GM19463 (cell line): ENCODE measurements at regions not wholly inside any gene's neighbourhood (a gene's known extent, or its start where the extent isn't known, plus 50 kb on each side); places are given as distances from the start of the nearest gene placed in this dataset.

Experiments
- ATAC-seq: cut with Tn5 transposase; IDR thresholded peaks from one replicate; pipeline ENCODE4 v1.9.1; 2021; ENCODE audit warnings: mild to moderate bottlenecking, moderate library complexity; ENCODE audit not compliant: unreplicated experiment

DNA sequence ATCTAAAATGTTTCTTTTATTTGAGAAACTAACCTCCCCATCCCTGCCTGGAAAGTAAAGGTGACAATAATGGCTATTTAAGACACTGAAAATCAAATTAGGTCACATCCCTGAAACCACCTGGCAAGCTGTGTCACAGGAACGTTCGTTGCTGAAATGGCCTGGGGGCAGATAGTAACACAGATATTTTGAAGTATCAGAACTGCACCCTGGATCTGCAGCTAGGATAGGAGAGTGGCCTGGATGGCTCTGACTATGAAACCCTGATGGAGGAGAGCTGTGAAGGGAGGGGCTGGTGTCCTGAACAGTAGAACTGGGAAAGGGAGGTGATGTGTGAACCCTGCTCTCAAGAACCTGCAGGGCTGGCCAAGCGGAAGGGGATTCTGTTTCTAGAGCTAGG is 648.3 kb upstream of the CFAP20DC start:
- ATAC-seq: no peak

DNA sequence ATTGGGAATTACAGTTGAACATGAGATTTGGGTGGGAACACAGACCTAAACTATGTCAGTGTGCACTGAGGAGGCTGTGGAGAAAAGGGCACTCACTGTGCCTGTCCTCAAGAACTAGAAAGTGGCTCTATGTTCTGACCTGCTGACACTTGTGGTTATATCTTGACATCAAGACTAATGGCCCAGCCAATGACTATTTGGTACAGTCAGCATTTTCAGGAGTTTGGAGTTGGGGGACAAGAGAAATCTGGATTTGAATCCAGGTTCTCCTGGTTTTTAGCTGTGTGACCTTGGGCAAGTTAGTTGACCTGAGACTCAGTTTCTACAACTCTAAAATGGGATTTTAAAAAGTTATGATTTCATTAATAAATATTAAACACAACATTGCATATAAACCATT is 647.0 kb upstream of the CFAP20DC start:
- ATAC-seq: no peak

DNA sequence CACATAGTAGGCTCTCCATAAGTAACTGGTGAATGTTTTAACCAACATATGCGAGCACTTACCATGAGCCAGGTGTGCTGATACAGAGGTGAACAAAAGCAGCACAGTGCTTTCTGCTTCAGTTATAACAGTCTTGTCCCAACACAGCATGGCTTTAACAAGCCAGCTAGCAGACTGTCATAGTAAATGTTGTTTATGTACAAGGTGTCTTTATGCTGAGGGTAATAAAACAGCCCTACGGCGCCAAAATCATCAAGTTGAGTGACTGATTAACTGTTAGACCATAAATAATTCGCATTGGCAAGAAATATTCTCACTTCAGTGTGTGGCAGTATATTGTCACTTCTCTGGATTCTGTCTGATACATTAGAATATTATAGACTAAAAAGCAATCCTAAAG is 646.0 kb upstream of the CFAP20DC start:
- ATAC-seq: no peak

DNA sequence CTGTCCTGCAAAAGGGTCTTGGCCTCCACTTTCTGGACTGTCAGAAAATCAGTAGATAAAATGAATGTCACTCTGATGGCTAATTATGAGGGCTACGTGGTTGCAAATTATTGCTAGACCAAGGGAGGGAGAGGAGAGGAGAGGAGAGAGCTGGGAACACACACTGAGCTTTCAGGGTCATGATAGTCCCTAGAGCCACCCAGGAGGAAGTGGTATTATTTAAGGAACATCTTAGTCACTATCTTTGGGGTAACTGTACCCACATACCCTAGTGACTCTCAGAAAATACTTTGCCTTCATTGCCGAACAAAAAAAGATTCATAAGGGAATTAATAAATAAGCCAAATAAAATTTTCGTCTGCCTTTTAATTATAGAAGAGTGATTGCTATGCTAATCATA is 642.3 kb upstream of the CFAP20DC start:
- no peak for ATAC-seq

DNA sequence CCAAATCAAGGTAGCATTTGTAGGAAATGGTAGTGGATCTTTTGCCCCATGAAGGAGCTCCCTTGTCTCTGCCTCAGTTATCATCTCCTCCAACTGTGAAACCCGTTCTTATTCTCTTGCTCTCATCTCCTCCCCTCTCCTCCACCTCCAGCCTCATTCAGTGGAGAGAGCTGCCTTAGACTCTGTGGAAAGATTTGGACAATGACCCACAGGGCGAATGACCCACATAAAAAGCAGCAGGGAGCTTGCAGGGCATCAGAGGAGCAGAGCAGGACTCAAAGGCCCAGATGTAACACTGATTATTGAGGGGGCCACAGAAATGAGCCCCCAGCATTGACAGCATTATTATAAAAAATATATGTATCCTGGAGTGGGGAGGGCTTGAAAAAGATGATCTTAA is 641.1 kb upstream of the CFAP20DC start:
- no peak for ATAC-seq

DNA sequence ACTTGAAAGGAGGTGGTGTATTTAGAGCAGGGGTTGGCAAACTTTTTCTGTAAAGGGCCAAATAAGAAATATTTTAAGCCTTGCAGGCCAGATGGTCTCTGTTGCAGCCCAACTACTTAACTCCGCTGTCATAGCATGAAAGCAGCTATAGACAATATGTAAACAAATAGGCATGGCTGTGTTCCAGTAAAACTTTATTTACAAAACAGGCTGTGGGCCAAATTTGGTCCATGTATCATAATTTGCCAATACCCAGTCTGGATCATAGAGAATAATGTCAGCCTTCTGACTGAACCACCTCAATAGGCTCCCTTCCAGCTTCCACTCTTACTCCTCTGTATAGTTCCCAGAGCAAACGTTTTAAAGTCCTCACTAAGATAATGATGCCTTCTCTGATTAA is 638.8 kb upstream of the CFAP20DC start:
- no peak for ATAC-seq

DNA sequence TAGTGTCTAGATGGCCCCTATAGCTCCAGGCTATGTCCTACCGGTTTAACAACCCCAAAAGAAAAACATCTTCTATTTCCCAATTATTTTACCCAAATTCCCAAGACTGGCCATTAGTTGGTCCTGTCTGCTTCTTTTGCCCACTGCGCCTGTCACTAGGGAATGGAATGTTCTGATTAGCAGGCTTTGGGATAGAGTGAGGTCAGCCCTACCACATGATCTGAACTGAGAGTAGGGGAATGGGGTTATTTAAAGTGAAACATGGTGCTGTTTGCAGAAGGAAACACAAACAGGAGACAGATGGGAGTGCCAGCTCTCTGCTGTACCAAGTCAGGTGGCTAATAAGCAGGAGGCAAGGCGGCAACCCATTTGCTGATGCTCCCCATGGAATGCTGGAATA is 635.6 kb upstream of the CFAP20DC start:
- ATAC-seq: no peak

DNA sequence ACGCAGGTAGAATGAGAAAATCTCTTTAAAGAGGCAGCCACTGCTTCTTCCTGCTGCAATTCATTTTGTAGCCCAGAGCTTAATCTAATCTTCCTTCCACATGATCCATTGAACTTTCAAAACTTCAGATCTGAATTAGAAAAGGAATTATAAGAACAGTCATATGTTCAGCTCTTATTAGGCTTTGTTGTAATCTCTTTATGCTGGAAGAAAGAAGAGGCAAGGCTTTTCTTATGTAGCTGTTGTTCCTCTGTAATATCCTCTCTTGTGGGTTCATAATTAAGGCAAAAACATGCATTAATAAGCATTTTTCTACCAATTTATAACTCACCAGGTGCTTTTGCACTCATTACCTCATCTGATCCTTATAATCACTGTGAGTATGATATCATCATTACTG is 634.9 kb upstream of the CFAP20DC start:
- no peak for ATAC-seq

DNA sequence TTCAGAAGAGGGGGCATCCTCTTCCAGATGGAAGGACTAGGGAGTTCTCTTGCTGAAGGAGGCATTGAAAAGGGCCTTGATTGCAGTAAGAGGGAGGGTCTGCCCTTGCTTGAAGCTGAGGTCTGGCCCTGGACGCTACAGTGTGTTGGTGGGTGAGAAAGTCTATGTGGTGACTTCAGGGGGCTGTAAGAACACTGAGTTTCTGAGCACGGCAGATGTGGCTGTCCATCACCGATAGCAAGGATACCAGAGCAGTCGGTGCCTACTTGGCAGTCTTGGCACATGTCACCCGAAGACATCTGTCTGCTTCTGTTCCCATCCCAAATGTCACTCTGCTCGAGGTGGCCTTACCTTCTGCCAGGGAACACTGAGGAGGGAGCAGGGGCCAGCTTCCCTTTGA is 631.1 kb upstream of the CFAP20DC start:
- no peak for ATAC-seq

DNA sequence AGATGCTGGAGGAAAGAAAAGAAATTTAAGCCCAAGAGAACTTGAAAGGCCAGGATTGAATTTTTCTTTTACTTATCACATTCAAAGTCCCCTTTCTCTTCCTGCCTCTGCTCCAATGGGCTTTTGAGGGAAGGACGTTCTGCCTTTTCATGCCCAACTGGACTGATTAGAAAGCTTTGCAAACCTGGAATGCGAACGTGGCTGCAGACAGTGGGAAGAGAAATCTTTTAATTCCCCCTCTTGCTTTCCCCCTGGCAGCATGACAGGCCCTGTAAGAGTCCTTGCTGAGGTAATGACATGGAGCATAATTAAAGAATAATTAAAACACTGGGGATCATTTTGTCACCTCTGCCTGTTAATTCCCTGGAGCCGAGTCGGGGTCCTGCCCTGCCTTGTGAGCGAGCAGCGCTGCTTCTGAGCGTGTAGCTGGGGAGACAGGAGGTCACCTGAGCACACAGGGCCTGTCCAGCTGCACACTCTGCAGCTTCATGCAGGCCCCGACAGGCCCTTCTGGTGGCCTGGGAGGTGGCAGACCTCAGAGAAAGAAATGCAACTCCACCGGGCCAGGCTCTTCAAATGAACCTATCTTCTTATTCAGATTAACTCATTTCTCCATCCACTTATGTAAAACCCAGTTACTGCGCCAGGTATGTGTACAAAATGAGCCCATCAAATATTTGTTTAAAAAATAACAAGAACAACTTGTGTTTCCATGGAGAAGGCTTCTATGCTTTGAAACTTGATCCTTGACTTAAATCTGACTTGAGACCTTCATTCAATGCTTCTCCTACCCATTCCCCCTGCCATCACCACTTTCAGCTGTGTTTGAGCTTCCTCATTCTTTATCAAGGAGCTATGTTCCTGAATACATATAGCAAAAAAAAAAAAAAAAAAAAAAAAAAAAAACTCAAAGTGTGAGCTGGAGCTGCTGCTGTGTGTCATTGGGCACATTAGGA is 628.2 kb upstream of the CFAP20DC start:
- no peak for ATAC-seq

DNA sequence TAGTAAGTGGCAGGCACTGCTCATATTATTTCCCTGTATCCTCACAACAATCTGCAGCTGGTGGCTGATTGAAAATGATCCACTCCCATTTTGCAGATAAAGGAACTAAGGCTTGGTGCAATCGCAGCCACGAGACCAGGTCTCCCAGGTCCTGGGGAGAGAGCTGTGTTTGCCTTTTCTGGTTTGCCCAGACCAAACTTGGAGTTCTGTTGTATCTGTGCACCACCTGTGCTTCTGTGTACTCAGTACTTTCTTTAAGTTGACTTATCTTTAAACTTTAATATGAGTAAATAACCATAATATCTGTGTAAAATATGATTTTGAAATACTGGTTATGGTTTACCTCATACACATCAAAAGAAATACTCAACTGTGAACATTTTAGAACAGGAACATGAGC is 625.7 kb upstream of the CFAP20DC start:
- no peak for ATAC-seq

DNA sequence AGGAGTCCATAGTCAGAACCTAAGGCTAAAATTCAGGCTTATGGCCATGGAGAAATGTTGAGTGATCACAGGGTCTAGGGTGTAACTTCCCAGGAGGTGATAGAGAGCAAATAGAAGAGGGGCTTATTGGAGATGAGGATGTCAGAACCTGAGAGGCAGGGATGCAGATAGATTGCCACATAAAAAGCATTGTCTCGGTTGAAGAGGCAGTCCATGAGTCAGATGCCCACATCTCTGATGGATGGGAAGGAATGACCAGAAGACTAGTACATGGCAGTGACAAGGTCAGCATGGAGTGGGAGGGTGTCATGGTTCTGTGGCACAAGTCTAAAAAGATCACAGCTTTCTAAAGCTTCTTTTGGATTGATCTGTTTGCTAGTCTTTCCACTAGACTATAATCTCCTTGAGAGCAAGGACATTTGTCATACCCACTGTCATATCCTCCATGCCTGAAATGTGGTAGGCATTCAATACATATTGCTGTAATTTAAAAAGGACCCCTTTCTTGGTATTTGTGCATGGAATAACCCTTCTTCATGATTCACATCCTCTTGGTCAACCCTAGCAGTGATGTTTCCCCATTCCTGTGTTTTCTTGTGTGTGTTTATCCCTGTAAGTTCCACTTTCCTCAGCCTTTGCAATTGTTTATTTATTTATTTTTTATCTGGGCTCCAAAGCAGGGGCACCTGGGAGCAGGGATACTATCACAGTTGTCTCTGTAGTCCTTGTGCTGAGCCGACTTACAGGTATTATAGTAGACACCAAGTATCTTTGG is 613.4 kb upstream of the CFAP20DC start:
- no peak for ATAC-seq

DNA sequence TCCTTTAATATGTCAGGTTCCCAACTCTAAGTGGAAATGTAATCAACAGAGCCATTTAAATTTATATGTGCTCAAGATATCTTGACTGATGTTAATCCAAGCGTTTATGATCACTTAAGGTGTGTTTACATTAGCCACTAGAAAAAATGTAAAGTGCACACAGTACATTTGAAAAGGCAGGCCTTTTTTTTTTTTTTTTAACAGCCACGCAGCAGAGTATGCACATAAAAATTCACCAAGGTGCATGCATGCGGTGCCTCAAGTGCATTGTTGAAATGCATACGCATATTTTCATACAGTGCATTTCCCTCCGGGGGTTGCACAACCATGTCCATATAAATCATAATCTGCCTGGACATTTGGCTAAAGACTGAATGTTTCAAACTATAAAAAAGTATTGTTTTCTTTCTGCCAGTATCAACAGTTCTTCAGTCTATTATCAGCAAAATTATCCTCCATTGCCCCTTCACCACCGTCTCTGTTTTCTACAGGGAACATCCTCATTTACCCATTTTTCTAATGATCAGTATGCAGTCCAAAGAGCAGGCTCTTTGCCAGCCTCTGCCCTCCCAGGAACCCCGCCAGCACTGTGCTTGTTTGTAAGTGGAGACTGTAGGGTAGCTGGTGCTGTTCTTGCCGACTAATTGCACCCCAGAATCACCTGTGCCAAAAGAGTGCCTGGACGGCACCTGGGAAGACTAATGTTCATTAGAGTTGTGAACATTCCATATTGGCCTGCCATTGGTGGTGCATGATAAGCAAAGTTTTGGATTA is 611.2 kb upstream of the CFAP20DC start:
- ATAC-seq: no peak

DNA sequence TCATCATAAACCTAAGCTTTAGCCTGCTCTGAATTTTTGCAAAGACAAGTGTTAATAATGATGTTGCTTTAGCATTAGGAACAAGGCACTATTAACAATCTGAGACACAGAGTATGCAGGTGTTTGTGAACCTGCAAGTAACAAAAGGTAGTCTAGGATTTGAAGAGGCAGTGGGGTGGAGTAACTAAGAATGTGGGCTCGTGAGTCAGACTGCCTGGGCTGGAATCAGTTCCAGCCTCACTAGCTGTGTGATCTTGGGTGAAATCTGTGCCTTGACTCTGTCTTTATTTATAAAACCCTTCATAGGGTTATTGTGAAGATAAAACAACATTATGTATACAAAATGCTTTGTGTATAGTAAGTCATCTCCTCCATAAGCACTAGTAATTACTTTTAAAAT is 610.6 kb upstream of the CFAP20DC start:
- ATAC-seq: no peak

DNA sequence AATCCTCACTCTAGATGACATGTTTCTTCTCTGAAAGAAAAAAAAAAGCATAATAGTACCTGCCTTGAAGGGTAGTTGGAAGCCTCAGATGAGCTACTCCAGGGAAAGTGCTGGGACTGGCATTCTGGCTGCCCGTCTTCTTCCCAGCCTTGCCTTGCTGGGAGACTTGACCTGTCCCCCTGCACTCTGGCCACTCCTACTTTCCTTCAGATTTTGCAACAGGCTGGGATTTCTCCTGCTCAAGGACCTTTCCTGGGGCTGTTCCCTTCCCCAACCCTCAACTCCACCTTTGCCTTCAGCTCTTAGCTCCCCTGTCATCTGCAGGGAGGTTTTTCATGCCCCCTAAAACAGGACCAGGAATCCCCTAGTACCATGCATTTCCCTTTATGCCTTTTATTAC is 609.9 kb upstream of the CFAP20DC start:
- no peak for ATAC-seq

DNA sequence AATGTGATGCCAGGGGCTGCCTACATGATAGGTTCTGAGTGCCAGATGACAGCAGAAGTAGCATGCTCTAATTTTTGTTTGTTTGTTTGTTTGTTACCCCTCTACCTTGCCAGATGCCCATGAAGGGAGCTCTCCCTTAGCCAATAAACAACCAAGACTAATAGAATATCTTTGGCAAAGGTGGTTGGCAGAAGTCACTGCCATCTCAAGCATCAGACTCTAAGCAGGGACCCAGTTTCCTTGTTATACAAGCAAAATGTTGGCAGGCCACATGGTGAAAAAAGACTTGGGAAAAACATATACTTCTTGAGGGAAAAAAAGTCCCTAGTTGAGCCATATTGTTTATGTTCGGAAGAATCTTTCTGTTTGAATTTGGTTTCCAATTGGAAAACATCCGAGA is 609.0 kb upstream of the CFAP20DC start:
- ATAC-seq: no peak

DNA sequence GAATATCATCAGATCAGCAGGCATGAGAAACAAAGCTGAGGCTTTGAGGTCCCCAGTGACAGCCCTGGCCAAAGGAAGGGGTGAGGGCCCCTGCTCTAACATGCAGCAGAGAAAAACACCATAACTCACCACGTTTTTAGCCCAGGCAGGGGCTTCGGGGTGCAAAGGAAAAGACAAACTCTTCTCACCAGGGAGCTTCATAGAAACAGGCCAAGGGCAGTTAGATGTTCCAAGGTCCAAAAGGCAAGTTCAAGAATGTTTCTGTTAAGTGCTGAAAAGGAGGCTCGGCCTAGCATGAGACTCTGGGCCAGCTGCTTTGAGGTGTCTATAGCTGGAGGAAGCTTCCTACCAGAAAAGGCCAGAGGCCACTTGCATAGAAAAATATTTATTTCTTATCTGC is 608.4 kb upstream of the CFAP20DC start:
- ATAC-seq: no peak

DNA sequence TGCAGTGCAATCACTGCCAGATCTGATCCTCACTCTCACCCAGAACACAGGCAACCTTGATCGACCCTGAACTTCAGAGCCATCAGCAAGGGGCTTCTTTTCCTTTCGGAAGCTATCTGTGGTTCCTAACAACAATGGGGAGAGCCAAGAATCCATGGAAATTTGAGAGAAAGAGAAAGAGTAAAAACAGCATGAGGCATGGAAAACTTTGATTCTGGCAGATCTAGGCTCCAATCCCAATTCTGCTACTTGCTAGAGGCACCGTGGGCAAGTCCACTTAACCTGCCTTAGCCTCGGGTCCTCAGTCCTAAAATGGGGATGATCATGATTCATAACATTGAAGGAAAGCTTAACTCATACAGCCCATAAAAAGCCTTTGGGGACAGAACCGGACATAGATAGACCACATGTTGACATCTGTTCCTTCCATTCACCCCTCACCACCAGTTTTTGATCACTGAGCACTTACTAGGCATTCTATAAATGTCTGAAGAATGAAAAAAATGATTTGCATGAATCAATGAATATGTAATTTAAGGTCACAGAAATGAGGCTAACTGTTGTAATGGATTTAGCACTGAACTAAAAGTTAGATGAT is 605.7 kb upstream of the CFAP20DC start:
- ATAC-seq: no peak

DNA sequence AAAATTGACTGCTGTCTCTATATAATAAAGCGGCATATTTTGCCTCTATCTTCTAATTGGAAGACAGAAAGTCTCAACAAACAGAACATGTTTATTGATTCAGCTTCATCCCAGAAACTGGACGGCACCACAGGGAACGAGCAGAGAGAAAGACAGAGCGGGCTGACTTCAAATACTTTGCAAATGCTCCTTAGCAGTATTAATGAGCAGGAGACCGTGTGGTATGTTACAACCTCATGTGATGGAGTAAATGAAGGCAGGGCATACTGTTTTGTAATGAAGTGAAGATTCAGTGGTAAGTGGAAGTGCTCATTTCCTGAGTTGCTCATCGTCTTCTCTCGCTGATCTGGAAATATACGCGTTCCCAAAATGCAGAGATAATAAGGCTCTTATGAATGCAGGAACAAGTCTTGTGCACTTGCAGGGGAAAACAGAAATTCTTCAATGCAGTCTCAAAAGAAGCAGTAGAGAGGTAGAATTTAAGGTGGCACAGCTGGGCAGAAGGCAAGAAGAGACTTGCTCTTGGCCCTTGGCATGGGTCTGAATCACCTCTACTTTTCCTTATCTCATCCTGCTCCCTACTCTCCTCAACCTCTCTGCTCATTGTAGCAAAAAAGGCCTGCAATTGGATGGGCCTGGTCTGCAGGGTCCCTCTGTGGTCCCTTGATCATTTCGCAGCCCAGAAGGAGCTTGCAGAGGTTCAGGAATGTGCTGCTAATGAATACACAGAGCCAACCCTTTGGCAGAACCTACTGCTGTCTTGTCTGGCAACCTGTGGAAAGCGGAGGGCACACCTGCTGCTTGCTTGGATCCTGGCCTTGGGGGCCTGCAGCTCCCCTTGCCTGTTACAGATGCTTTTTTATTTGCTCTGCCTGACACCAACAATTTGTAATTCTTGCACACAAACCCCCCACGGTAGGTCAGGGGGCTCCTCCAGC is 604.9 kb upstream of the CFAP20DC start:
- no peak for ATAC-seq

DNA sequence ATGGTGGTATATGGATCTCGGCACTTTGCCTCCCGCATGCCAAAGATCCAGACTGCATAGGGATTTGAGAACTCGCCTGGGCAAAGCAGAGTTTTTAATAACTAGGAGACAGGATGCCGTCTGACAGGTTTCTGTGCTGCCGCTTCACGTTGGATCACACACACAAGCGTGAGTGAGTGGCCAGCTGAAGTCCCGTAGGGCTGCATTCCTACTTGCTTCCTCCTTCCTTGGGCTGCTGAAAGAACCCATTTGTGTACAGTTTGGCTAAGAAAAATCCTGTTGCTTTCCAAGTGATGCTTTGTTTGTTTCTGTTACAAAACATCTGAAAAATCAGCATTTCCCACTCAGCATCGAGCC is 604.3 kb upstream of the CFAP20DC start:
- no peak for ATAC-seq
